ENCODE measurements at regions not wholly inside any gene's neighbourhood (a gene's known extent, or its start where the extent isn't known, plus 50 kb on each side); places are given as distances from the start of the nearest gene placed in this dataset.
A peak's percentile ranks its signal among the peaks of the same experiment; 100 is the strongest.

DNA sequence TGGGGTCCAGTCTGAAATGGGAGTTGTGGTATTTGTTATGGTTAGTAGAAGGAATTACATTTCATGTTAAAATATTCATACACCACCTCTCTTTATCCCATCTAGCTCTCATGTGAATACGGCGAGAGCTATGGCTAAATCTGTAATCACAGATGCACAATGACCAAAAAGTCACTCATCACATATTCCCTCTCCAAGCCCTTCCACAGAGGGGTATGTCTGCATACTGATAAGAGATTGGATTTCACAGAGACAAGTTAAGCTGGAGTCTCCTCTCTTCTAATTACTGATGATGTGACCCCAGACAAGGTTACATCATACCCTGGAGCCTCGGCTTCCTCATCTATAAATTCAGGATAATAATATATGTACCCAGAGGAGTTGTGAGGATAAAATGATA, 237.8 kb upstream of the RHOBTB1 start:
- no peak overlapping the region for H3K4me3 ChIP-seq (replicated peaks in 1 of 3; ENCODE audit: insufficient read depth in 1 of 3, low read depth in 2 of 3, low read length in 3 of 3)
- DNase-seq (ENCODE audit: low spot score) (no peak), FAIRE-seq (no peak), ATAC-seq (no peak)
- H3K4me2 ChIP-seq (ENCODE audit: low read depth, low read length) = no peak overlapping the region
- no peaks in the 10 kb centered on the region for H3K27me3 ChIP-seq (ENCODE audit: control insufficient read depth in 1 of 2, insufficient read depth in 2 of 2, low read length in 2 of 2)
- in situ Hi-C loops (cut with HindIII; ENCODE audit: extremely low pct_ligation_motif_present, low pct_unique_long_range_greater_than_20kb) = no loop called here
- no peak overlapping the region for H3K9ac ChIP-seq (ENCODE audit: insufficient read depth, low read depth, low read length)
- no peak overlapping the region for H2AFZ ChIP-seq (ENCODE audit: low read length)
- ChIA-PET POLR2A (no interaction called here), CTCF (ENCODE audit: low intra/inter-chr PET ratio, low total read pairs) (no interaction called here)
- H3K27ac ChIP-seq (ENCODE audit: extremely low read length, insufficient read depth, low read length) = no peak overlapping the region
- no peaks in the 10 kb centered on the region for H3K9me3 ChIP-seq (ENCODE audit: low read length)
- no peaks in the 10 kb centered on the region for H4K20me1 ChIP-seq (ENCODE audit: insufficient read depth, low read length)
- H3K79me2 ChIP-seq (ENCODE audit: insufficient read depth, low read length) = no peaks in the 10 kb centered on the region
- no peak for TF ChIP-seq ZNF296 (CRISPR knock-in tag; conservative IDR thresholded peaks at IDR 0.05)
- WGBS (ENCODE audit: low lambda C conversion rate) = 46% methylated on average over 3 of the region's 3 CpGs
- no peaks in the 10 kb centered on the region for H3K36me3 ChIP-seq (replicated peaks in 1 of 2; ENCODE audit: control insufficient read depth in 1 of 2, insufficient read depth in 2 of 2, low read length in 2 of 2)
- peaks cover 29% of the 10 kb centered on the region for H3K4me1 ChIP-seq (ENCODE audit: insufficient read depth, low read length)
- no TSS peak for BruUV-seq (replicated peaks)
- intact Hi-C loops (cut with micrococcal nuclease; ENCODE audit: unreplicated experiment) = no loop called here

DNA sequence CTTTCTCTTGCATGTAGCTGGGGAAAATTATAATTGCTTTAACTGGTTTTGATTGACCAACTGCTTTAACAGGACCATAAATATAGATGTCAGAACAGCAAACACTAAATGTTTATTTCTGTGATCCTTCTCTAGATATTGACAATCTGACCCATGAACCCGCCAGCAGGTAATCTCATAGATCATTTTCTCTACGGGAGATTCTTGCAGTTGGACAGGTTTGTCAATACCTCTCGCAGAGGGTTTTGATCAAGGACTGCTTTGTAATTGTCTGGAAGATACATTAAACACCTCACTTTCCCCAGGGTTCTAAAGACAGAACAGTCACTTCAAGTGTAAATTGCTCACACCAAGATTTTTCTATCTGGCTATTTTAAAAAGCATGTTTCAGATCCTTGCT, 235.8 kb upstream of the RHOBTB1 start:
- Histone ChIP-seq H3K27me3 (ENCODE audit: control insufficient read depth in 1 of 2, insufficient read depth in 2 of 2, low read length in 2 of 2) (no peaks in the 10 kb centered on the region), H3K4me2 (ENCODE audit: low read depth, low read length) (no peak overlapping the region), H3K4me3 (replicated peaks in 1 of 3; ENCODE audit: insufficient read depth in 1 of 3, low read depth in 2 of 3, low read length in 3 of 3) (no peak overlapping the region), H2AFZ (ENCODE audit: low read length) (no peak overlapping the region), H3K9ac (ENCODE audit: insufficient read depth, low read depth, low read length) (no peak overlapping the region), H3K36me3 (replicated peaks in 1 of 2; ENCODE audit: control insufficient read depth in 1 of 2, insufficient read depth in 2 of 2, low read length in 2 of 2) (no peaks in the 10 kb centered on the region), H3K4me1 (ENCODE audit: insufficient read depth, low read length) (peaks cover 28% of the 10 kb centered on the region), H3K27ac (ENCODE audit: extremely low read length, insufficient read depth, low read length) (no peak overlapping the region), H3K9me3 (ENCODE audit: low read length) (no peaks in the 10 kb centered on the region), H3K79me2 (ENCODE audit: insufficient read depth, low read length) (no peaks in the 10 kb centered on the region), H4K20me1 (ENCODE audit: insufficient read depth, low read length) (no peaks in the 10 kb centered on the region)
- DNase-seq (ENCODE audit: low spot score) = peak; percentile 16
- no peak for FAIRE-seq
- TF ChIP-seq HOXD1 (CRISPR knock-in tag; IDR thresholded peaks at IDR 0.05) (0 out of 2 replicates have a peak, but pooled peaks have one; percentile 42), HOXA5 (CRISPR knock-in tag; IDR thresholded peaks at IDR 0.05) (peak; percentile 52; the same call in 1 of the 2 replicates), ZNF318 (CRISPR knock-in tag; IDR thresholded peaks at IDR 0.05) (no peak)
- intact Hi-C loops (cut with micrococcal nuclease; ENCODE audit: unreplicated experiment) (no loop called here), in situ Hi-C loops (cut with HindIII; ENCODE audit: extremely low pct_ligation_motif_present, low pct_unique_long_range_greater_than_20kb) (no loop called here)
- WGBS (ENCODE audit: low lambda C conversion rate) = 2% methylated on average over 3 of the region's 3 CpGs
- ChIA-PET POLR2A (no interaction called here), CTCF (ENCODE audit: low intra/inter-chr PET ratio, low total read pairs) (no interaction called here)
- BruUV-seq (replicated peaks) = no TSS peak
- ATAC-seq = no peak
